Endothelial cell of umbilical vein (primary cell): ENCODE measurements at regions not wholly inside any gene's neighbourhood (a gene's known extent, or its start where the extent isn't known, plus 50 kb on each side); places are given as distances from the start of the nearest gene placed in this dataset.

Source experiments
- EZH2 ChIP-seq: IDR thresholded peaks from 2 replicates; pipeline ENCODE4 v1.6.1; 2012; ENCODE audit warnings: borderline replicate concordance, low read depth, mild to moderate bottlenecking, moderate library complexity, low read length, inconsistent platforms; ENCODE audit not compliant: severe bottlenecking
- GATA2 ChIP-seq: IDR thresholded peaks from 2 replicates; pipeline ENCODE4 v1.7.0; 2011; ENCODE audit warnings: low read depth, mild to moderate bottlenecking, moderate library complexity, mixed read lengths, low read length; ENCODE audit not compliant: insufficient read length, insufficient read depth
- JUN ChIP-seq: IDR thresholded peaks from 2 replicates; pipeline ENCODE4 v1.6.1; 2011; ENCODE audit warnings: borderline replicate concordance, low read depth; ENCODE audit not compliant: insufficient read length, insufficient read depth
- POLR2A ChIP-seq: IDR thresholded peaks from 2 replicates; pipeline ENCODE4 v1.6.1; 2012; ENCODE audit warnings: low read depth, mild to moderate bottlenecking, control low read depth, low read length
- POLR2AphosphoS5 ChIP-seq: IDR thresholded peaks from 2 replicates; pipeline ENCODE4 v1.6.1; 2012; ENCODE audit warnings: low read depth, mild to moderate bottlenecking, control low read depth, low read length, moderate library complexity; ENCODE audit not compliant: insufficient read depth
- TF ChIP-seq, protein P1 (sequence below), 2 donors: IDR thresholded peaks; 1 replicate in 1 of 2; 2 replicates in 1 of 2; pipeline ENCODE4 v1.5.1; 2011; ENCODE audit warnings: low read length in 2 of 2, mild to moderate bottlenecking in 2 of 2, moderate library complexity in 2 of 2, control low read depth in 1 of 2, inconsistent platforms in 1 of 2, low read depth in 1 of 2; ENCODE audit not compliant: insufficient read depth in 1 of 2; ENCODE audit errors: extremely low read depth in 1 of 2

DNA sequence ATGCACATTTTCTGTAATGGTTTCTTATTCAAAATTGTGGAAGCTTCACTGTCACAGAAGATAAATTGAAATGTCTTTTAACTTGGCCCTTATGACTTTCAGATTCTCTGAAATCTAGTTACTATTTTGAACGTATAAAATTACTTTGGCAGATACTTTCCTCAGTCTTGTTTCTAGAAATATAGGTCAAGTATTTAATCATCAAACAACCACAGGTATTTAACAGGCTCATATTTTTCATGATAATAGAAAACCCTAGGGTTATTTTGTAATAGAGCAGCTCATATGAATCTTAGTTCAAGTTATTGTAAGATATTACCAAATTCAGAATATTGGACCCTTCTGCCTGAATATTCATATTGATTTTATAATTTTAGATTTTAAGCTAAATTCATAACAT lies 236.0 kb upstream of the CDH18 start:
- TF ChIP-seq, protein P1, sequence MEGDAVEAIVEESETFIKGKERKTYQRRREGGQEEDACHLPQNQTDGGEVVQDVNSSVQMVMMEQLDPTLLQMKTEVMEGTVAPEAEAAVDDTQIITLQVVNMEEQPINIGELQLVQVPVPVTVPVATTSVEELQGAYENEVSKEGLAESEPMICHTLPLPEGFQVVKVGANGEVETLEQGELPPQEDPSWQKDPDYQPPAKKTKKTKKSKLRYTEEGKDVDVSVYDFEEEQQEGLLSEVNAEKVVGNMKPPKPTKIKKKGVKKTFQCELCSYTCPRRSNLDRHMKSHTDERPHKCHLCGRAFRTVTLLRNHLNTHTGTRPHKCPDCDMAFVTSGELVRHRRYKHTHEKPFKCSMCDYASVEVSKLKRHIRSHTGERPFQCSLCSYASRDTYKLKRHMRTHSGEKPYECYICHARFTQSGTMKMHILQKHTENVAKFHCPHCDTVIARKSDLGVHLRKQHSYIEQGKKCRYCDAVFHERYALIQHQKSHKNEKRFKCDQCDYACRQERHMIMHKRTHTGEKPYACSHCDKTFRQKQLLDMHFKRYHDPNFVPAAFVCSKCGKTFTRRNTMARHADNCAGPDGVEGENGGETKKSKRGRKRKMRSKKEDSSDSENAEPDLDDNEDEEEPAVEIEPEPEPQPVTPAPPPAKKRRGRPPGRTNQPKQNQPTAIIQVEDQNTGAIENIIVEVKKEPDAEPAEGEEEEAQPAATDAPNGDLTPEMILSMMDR (IDR thresholded peaks at IDR 0.05; ENCODE audit: extremely low read depth in 1 of 2, insufficient read depth in 1 of 2, low read depth in 1 of 2, low read length in 2 of 2), result no peak
- TF ChIP-seq EZH2, result no peak
- TF ChIP-seq GATA2, result no peak
- no peak for TF ChIP-seq POLR2A
- TF ChIP-seq POLR2AphosphoS5, result no peak
- TF ChIP-seq JUN, result no peak
